ENCODE measurements at regions not wholly inside any gene's neighbourhood (a gene's known extent, or its start where the extent isn't known, plus 50 kb on each side); places are given as distances from the start of the nearest gene placed in this dataset.

DNA sequence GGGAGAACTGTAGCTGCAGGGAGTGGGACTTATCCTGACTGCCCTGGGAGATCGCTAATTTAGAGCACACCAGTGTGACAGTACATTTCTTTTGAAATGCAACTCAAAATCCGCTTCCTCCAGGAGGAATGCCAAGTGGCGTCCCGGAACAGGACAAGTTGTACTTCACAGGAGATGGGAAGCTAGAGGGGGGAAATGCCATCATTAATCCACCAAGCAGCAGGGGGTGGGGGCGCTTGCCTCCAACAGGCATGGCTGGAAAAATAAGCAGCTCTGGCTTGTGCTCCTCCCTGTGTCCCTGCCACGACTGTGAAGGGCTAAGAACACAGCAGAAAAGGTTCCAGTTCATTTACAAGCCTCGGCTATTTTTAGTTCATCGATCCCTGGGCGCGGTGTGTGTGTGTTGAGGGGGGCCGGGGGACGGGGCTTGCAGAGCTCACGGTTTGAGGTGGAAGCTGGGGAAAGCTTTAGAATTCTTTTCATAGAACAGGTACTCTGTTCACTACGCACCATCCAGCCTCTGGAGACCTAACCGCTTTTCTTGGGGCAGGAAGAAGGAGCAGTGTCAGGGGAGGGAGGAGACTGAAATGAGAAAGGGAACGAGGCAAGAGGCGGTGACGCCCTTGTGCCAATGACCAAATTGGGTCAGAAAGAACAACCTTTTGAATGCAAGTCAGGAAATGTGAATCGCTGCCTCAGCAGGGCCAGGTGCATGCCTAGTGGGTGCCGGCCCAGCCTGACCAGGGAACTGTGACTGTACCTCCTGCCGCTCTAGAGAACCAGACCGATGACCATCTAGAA lies 51.8 kb upstream of the DGKG start:
- DNase-seq (ENCODE audit: low read depth) = no peak
- H3K4me3 ChIP-seq (ENCODE audit: low read depth, low read length) = peak overlapping the region; percentile 21

DNA sequence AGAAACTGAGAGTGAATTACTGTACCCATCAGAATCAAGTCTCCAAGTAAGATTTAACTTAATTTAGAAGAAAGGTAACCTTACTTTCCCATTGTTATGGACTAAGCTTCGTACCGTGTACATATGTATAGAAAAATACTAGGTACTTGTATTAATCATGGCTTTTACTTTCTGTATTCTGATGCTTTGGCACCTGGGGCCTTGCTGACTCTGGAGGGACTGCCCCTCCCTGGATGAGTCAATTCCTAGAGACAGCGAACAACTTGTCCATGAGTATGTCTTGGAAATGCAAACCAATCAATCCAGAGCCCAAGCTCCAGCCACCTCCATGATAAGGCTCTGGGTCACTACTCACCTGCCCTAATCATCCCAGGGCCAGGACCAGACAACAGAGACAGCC lies 50.0 kb upstream of the DGKG start:
- TF ChIP-seq, protein P1, sequence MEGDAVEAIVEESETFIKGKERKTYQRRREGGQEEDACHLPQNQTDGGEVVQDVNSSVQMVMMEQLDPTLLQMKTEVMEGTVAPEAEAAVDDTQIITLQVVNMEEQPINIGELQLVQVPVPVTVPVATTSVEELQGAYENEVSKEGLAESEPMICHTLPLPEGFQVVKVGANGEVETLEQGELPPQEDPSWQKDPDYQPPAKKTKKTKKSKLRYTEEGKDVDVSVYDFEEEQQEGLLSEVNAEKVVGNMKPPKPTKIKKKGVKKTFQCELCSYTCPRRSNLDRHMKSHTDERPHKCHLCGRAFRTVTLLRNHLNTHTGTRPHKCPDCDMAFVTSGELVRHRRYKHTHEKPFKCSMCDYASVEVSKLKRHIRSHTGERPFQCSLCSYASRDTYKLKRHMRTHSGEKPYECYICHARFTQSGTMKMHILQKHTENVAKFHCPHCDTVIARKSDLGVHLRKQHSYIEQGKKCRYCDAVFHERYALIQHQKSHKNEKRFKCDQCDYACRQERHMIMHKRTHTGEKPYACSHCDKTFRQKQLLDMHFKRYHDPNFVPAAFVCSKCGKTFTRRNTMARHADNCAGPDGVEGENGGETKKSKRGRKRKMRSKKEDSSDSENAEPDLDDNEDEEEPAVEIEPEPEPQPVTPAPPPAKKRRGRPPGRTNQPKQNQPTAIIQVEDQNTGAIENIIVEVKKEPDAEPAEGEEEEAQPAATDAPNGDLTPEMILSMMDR (conservative IDR thresholded peaks at IDR 0.05; ENCODE audit: low read depth, low read length) = no peak
- DNase-seq (ENCODE audit: low read depth) = no peak
- no peak overlapping the region for H3K4me3 ChIP-seq (ENCODE audit: low read depth, low read length)

More for the DNA sequence above, 51.8 kb upstream of the DGKG start:
- TF ChIP-seq, protein P1 (conservative IDR thresholded peaks at IDR 0.05; ENCODE audit: low read depth, low read length) = no peak

All from choroid plexus epithelial cell (primary cell).